ENCODE measurements at regions not wholly inside any gene's neighbourhood (a gene's known extent, or its start where the extent isn't known, plus 50 kb on each side); places are given as distances from the start of the nearest gene placed in this dataset.
"Not testable (repeated sequence)": the region's sequence is repeated elsewhere in the genome, so short reads cannot be mapped to it uniquely, and the experiment has no call there.

DNA sequence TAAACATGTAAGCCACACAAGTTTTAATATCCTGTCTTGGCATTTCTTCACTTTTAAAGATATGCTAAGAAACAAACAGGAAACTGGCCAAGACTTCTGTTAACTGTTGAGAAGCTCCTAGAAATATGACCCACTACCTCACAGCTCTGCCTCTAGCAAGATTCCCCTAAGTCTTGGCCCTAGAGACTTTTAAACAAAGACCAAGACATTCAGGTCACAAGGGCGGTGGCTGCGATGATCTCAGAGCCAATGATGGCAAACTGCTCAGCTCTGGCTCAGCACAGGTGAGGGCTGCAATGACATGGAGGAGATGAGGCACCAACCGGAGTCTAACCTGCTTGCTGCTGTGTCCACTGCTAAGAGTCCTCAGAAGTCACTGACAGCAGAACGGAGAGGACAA, 114.8 kb downstream of the SUCLA2 start:
- no peak for DNase-seq
- Histone ChIP-seq H3K4me2 (replicated peaks; ENCODE audit: low read depth, low read length, poor library complexity, severe bottlenecking) (no peak overlapping the region), H3K79me2 (ENCODE audit: control insufficient read depth, insufficient read depth, low read length) (no peaks in the 10 kb centered on the region), H2AFZ (ENCODE audit: insufficient read depth, low read depth, low read length, poor library complexity, severe bottlenecking) (no peak overlapping the region), H3K27ac (ENCODE audit: low read length in 2 of 2) (no peak overlapping the region), H3K4me3 (ENCODE audit: control extremely low read depth in 1 of 5, extremely low read depth in 1 of 5, insufficient read depth in 1 of 5, low read depth in 2 of 5, low read length in 4 of 5) (no peak overlapping the region), H3K4me1 (ENCODE audit: control insufficient read depth in 2 of 2, insufficient read depth in 2 of 2, low read length in 2 of 2) (no peaks in the 10 kb centered on the region), H3K27me3 (replicated peaks in 1 of 4; ENCODE audit: control extremely low read depth in 1 of 4, control insufficient read depth in 3 of 4, insufficient read depth in 4 of 4, low read length in 3 of 4) (no peaks in the 10 kb centered on the region), H4K20me1 (ENCODE audit: control insufficient read depth, insufficient read depth, low read length, poor library complexity, severe bottlenecking) (no peaks in the 10 kb centered on the region), H3K9ac (ENCODE audit: low read length) (no peak overlapping the region), H3K9me3 (ENCODE audit: control extremely low read depth in 1 of 3, control insufficient read depth in 2 of 3, insufficient read depth in 1 of 3, low read length in 2 of 3) (no peaks in the 10 kb centered on the region), H3K36me3 (replicated peaks in 1 of 2; ENCODE audit: control extremely low read depth in 1 of 2, control insufficient read depth in 1 of 2, extremely low read depth in 1 of 2, insufficient read depth in 2 of 2, low read length in 1 of 2) (no peaks in the 10 kb centered on the region)
- H3K27me3 Mint-ChIP-seq: no peaks in the 10 kb centered on the region
- CTCF ChIA-PET: no interaction called here
- no peak overlapping the region for H3K4me3 Mint-ChIP-seq
- intact Hi-C loops (cut with micrococcal nuclease): no loop called here
- H3K4me1 Mint-ChIP-seq: no peaks in the 10 kb centered on the region
- WGBS (ENCODE audit: insufficient coverage): 92% methylated on average over 4 of the region's 4 CpGs
- no peak for ATAC-seq (ENCODE audit: low read depth)
- H3K9me3 Mint-ChIP-seq (ENCODE audit: insufficient read depth): no peaks in the 10 kb centered on the region
- H3K27ac Mint-ChIP-seq: no peak overlapping the region
- TF ChIP-seq EZH2 (IDR thresholded peaks at IDR 0.05; ENCODE audit: borderline replicate concordance, insufficient read depth, low read depth, low read length, poor library complexity, severe bottlenecking): no peak
- TF ChIP-seq, protein P1, sequence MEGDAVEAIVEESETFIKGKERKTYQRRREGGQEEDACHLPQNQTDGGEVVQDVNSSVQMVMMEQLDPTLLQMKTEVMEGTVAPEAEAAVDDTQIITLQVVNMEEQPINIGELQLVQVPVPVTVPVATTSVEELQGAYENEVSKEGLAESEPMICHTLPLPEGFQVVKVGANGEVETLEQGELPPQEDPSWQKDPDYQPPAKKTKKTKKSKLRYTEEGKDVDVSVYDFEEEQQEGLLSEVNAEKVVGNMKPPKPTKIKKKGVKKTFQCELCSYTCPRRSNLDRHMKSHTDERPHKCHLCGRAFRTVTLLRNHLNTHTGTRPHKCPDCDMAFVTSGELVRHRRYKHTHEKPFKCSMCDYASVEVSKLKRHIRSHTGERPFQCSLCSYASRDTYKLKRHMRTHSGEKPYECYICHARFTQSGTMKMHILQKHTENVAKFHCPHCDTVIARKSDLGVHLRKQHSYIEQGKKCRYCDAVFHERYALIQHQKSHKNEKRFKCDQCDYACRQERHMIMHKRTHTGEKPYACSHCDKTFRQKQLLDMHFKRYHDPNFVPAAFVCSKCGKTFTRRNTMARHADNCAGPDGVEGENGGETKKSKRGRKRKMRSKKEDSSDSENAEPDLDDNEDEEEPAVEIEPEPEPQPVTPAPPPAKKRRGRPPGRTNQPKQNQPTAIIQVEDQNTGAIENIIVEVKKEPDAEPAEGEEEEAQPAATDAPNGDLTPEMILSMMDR (IDR thresholded peaks at IDR 0.05): no peak
- POLR2A ChIA-PET: interaction anchor here (0.7 kb wide), 1 partner anchor 925 kb away, joined by 4 read pairs; no protein-coding TSS in a partner anchor

DNA sequence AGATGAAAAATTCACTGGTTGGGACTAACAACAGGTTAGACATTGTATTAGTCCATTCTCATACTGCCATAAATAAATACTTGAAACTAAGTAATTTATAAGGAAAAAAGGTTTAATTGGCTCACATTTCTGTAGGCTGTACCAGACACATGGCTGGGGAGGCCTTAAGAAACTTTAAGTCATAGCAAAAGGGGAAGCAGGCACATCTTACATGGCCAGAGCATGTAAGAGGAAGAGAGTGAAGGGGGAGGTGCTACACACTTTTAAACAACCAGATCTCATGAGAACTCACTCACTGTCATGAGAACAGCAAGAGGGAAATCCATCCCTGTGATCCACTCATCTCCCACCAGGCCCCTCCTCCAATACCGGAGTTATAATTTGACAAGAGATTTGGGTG, 125.9 kb downstream of the SUCLA2 start:
- no peak overlapping the region for H3K4me2 ChIP-seq (replicated peaks; ENCODE audit: low read depth, low read length, poor library complexity, severe bottlenecking)
- no peaks in the 10 kb centered on the region for H4K20me1 ChIP-seq (ENCODE audit: control insufficient read depth, insufficient read depth, low read length, poor library complexity, severe bottlenecking)
- no peak overlapping the region for H3K4me3 ChIP-seq (ENCODE audit: control extremely low read depth in 1 of 5, extremely low read depth in 1 of 5, insufficient read depth in 1 of 5, low read depth in 2 of 5, low read length in 4 of 5)
- H2AFZ ChIP-seq (ENCODE audit: insufficient read depth, low read depth, low read length, poor library complexity, severe bottlenecking): no peak overlapping the region
- ChIA-PET POLR2A (no interaction called here), CTCF (no interaction called here)
- Mint-ChIP-seq H3K27me3 (no peaks in the 10 kb centered on the region), H3K4me1 (no peaks in the 10 kb centered on the region), H3K9me3 (ENCODE audit: insufficient read depth) (peaks cover 11% of the 10 kb centered on the region), H3K27ac (no peak overlapping the region), H3K4me3 (no peak overlapping the region)
- peaks cover 0 to 20% (median 7%) of the 10 kb centered on the region in 3 donors for H3K9me3 ChIP-seq (ENCODE audit: control extremely low read depth in 1 of 3, control insufficient read depth in 2 of 3, insufficient read depth in 1 of 3, low read length in 2 of 3)
- no peaks in the 10 kb centered on the region for H3K36me3 ChIP-seq (replicated peaks in 1 of 2; ENCODE audit: control extremely low read depth in 1 of 2, control insufficient read depth in 1 of 2, extremely low read depth in 1 of 2, insufficient read depth in 2 of 2, low read length in 1 of 2)
- DNase-seq: no peak
- no peaks in the 10 kb centered on the region for H3K79me2 ChIP-seq (ENCODE audit: control insufficient read depth, insufficient read depth, low read length)
- no peak overlapping the region for H3K27ac ChIP-seq (ENCODE audit: low read length in 2 of 2)
- ATAC-seq (ENCODE audit: low read depth): no peak
- H3K27me3 ChIP-seq (replicated peaks in 1 of 4; ENCODE audit: control extremely low read depth in 1 of 4, control insufficient read depth in 3 of 4, insufficient read depth in 4 of 4, low read length in 3 of 4): no peaks in the 10 kb centered on the region
- TF ChIP-seq, protein P1 (IDR thresholded peaks at IDR 0.05): no peak
- TF ChIP-seq EZH2 (IDR thresholded peaks at IDR 0.05; ENCODE audit: borderline replicate concordance, insufficient read depth, low read depth, low read length, poor library complexity, severe bottlenecking): no peak
- intact Hi-C loops (cut with micrococcal nuclease): no loop called here
- WGBS (ENCODE audit: insufficient coverage): no CpG with 5 or more reads among the region's 1 CpG
- no peaks in the 10 kb centered on the region for H3K4me1 ChIP-seq (ENCODE audit: control insufficient read depth in 2 of 2, insufficient read depth in 2 of 2, low read length in 2 of 2)
- H3K9ac ChIP-seq (ENCODE audit: low read length): no peak overlapping the region

DNA sequence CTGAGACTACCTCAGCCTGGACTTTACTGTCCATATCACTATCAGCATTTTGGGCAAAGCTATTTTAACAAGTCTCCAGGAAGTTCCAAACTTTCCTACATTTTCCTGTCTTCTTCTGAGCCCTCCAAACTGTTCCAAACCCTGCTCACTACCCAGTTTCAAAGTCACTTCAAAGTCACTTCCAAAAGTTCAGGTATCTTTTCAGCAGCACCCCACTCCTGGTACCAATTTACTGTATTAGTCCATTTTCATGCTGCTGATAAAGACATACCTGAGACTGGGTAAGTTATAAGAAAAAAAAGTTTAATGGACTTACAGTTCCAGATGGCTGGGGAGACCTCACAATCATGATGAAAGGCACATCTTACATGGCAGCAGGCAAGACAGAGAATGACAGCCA, 127.1 kb downstream of the SUCLA2 start:
- H2AFZ ChIP-seq (ENCODE audit: insufficient read depth, low read depth, low read length, poor library complexity, severe bottlenecking); H3K4me2 ChIP-seq (replicated peaks; ENCODE audit: low read depth, low read length, poor library complexity, severe bottlenecking); H3K4me3 ChIP-seq (ENCODE audit: control extremely low read depth in 1 of 5, extremely low read depth in 1 of 5, insufficient read depth in 1 of 5, low read depth in 2 of 5, low read length in 4 of 5); ATAC-seq (ENCODE audit: low read depth); DNase-seq; intact Hi-C loops (cut with micrococcal nuclease); H3K27ac ChIP-seq (ENCODE audit: low read length in 2 of 2); H3K27ac Mint-ChIP-seq; POLR2A ChIA-PET; H3K4me3 Mint-ChIP-seq; H3K36me3 ChIP-seq (replicated peaks in 1 of 2; ENCODE audit: control extremely low read depth in 1 of 2, control insufficient read depth in 1 of 2, extremely low read depth in 1 of 2, insufficient read depth in 2 of 2, low read length in 1 of 2); H3K79me2 ChIP-seq (ENCODE audit: control insufficient read depth, insufficient read depth, low read length); H3K27me3 ChIP-seq (replicated peaks in 1 of 4; ENCODE audit: control extremely low read depth in 1 of 4, control insufficient read depth in 3 of 4, insufficient read depth in 4 of 4, low read length in 3 of 4); H4K20me1 ChIP-seq (ENCODE audit: control insufficient read depth, insufficient read depth, low read length, poor library complexity, severe bottlenecking); H3K4me1 Mint-ChIP-seq; H3K4me1 ChIP-seq (ENCODE audit: control insufficient read depth in 2 of 2, insufficient read depth in 2 of 2, low read length in 2 of 2); H3K9ac ChIP-seq (ENCODE audit: low read length); CTCF ChIA-PET; H3K27me3 Mint-ChIP-seq: not testable (repeated sequence)
- peaks cover 11% of the 10 kb centered on the region for H3K9me3 Mint-ChIP-seq (ENCODE audit: insufficient read depth)
- H3K9me3 ChIP-seq (ENCODE audit: control extremely low read depth in 1 of 3, control insufficient read depth in 2 of 3, insufficient read depth in 1 of 3, low read length in 2 of 3): peaks cover 0 to 20% (median 7%) of the 10 kb centered on the region in 3 donors

All from B cell (primary cell).